ENCODE measurements at regions not wholly inside any gene's neighbourhood (a gene's known extent, or its start where the extent isn't known, plus 50 kb on each side); places are given as distances from the start of the nearest gene placed in this dataset.
"Not testable (repeated sequence)": the region's sequence is repeated elsewhere in the genome, so short reads cannot be mapped to it uniquely, and the experiment has no call there.

GRCh38 chr6:144360401-144360800, 75.3 kb downstream of the UTRN start:
- Histone ChIP-seq H3K36me3 (ENCODE audit: control insufficient read depth, insufficient read depth, low read length) (no peaks in the 10 kb centered on the region), H3K4me1 (ENCODE audit: control insufficient read depth, insufficient read depth, low read length, poor library complexity, severe bottlenecking) (no peaks in the 10 kb centered on the region), H3K4me3 (ENCODE audit: extremely low read depth, insufficient read depth, low read length, poor library complexity, severe bottlenecking) (no peak overlapping the region), H3K9me3 (ENCODE audit: control insufficient read depth, low read length) (no peaks in the 10 kb centered on the region), H3K27ac (ENCODE audit: low read depth, low read length, severe bottlenecking) (no peak overlapping the region)
- WGBS, 2 experiments (ENCODE audit: insufficient coverage in 2 of 2), result 59 to 83% methylated on average over 2 to 3 of the region's 4 CpGs

DNA sequence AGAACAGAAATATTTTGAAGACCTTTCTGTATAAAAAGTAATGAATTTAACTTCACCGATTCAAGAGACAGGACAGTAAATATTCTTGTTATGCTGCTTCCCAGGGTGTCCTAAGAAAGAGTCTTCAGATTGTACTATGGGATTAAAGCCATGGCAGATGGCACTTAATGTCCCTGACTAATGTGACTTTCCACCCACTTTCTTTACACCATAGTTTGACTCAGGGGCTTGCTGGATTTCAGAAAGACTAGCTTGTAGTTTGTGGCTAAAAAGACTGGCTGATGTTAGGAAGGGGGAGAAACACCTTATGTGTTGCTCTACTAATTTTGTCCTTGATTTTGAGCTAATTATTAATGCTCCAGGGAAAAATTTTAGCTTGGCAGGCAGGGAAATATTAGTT, 75.9 kb downstream of the UTRN start:
- H3K4me3 ChIP-seq (ENCODE audit: extremely low read depth, insufficient read depth, low read length, poor library complexity, severe bottlenecking), result no peak overlapping the region
- WGBS, 2 experiments (ENCODE audit: insufficient coverage in 2 of 2), result 100% methylated on average over 1 of the region's 1 CpG; no CpG with 5 or more reads in 1 of the 2 experiments
- H3K4me1 ChIP-seq (ENCODE audit: control insufficient read depth, insufficient read depth, low read length, poor library complexity, severe bottlenecking), result no peaks in the 10 kb centered on the region
- H3K27ac ChIP-seq (ENCODE audit: low read depth, low read length, severe bottlenecking), result no peak overlapping the region
- H3K9me3 ChIP-seq (ENCODE audit: control insufficient read depth, low read length), result no peaks in the 10 kb centered on the region
- H3K36me3 ChIP-seq (ENCODE audit: control insufficient read depth, insufficient read depth, low read length), result no peaks in the 10 kb centered on the region

- Histone ChIP-seq H3K4me3 (ENCODE audit: extremely low read depth, insufficient read depth, low read length, poor library complexity, severe bottlenecking) (no peak overlapping the region), H3K9me3 (ENCODE audit: control insufficient read depth, low read length) (no peaks in the 10 kb centered on the region), H3K4me1 (ENCODE audit: control insufficient read depth, insufficient read depth, low read length, poor library complexity, severe bottlenecking) (no peaks in the 10 kb centered on the region), H3K27ac (ENCODE audit: low read depth, low read length, severe bottlenecking) (no peak overlapping the region), H3K36me3 (ENCODE audit: control insufficient read depth, insufficient read depth, low read length) (no peaks in the 10 kb centered on the region)
- 100% methylated on average over 3 to 4 of the region's 5 CpGs for WGBS, 2 experiments (ENCODE audit: insufficient coverage in 2 of 2)
Observed at GRCh38 chr6:144362042-144363018, 77.2 kb downstream of the UTRN start.

GRCh38 chr6:144364208-144364720, 79.1 kb downstream of the UTRN start:
- WGBS, 2 experiments (ENCODE audit: insufficient coverage in 2 of 2), result 88 to 94% methylated on average over 3 to 5 of the region's 7 CpGs
- Histone ChIP-seq H3K4me1 (ENCODE audit: control insufficient read depth, insufficient read depth, low read length, poor library complexity, severe bottlenecking) (no peaks in the 10 kb centered on the region), H3K9me3 (ENCODE audit: control insufficient read depth, low read length) (peaks cover 3% of the 10 kb centered on the region), H3K36me3 (ENCODE audit: control insufficient read depth, insufficient read depth, low read length) (no peaks in the 10 kb centered on the region), H3K27ac (ENCODE audit: low read depth, low read length, severe bottlenecking) (no peak overlapping the region), H3K4me3 (ENCODE audit: extremely low read depth, insufficient read depth, low read length, poor library complexity, severe bottlenecking) (no peak overlapping the region)

DNA sequence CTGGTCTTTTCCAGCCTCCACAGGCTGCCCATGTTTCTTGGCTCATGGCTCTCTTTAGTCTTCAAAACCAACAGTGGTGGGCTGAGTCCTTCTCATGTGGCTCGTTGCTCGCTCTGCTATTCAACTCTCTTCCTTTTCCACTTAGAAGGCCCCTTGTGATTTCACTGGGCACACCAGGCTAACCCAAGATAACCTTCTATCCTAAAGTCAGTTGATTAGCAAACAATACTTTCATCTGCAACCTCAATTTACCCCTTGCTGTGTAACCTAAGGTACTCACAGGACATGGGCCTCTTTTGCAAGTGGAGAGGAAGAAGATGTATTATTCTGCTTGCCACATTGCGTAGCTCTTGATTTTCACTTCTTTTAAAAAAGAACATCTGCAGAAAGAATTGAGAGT, 79.6 kb downstream of the UTRN start:
- WGBS, 2 experiments (ENCODE audit: insufficient coverage in 2 of 2), result 80 to 82% methylated on average over 2 of the region's 3 CpGs

DNA sequence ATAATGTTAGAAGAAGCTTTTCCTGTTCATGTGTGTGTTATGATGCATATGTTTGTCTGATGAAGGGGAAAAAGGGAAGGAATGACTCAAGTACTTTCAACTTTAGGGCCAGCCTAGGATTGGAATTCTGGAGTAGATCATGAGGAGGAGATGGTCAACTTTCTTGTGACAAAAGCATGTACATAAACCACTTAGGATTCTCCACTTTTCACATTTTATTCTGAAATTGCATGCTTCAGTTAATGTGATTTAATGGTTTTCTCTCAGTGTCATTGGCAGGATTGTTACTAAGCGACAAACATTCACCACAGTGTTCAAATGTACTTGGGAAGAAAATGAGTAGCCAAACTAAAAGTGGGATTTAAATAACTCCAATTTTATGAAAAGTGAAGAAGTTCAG, 80.1 kb downstream of the UTRN start:
- no peak overlapping the region for H3K4me3 ChIP-seq (ENCODE audit: extremely low read depth, insufficient read depth, low read length, poor library complexity, severe bottlenecking)
- no peak overlapping the region for H3K27ac ChIP-seq (ENCODE audit: low read depth, low read length, severe bottlenecking)
- no peaks in the 10 kb centered on the region for H3K36me3 ChIP-seq (ENCODE audit: control insufficient read depth, insufficient read depth, low read length)
- 100% methylated on average over 1 of the region's 1 CpG; no CpG with 5 or more reads in 1 of the 2 experiments for WGBS, 2 experiments (ENCODE audit: insufficient coverage in 2 of 2)
- no peaks in the 10 kb centered on the region for H3K4me1 ChIP-seq (ENCODE audit: control insufficient read depth, insufficient read depth, low read length, poor library complexity, severe bottlenecking)
- peaks cover 3% of the 10 kb centered on the region for H3K9me3 ChIP-seq (ENCODE audit: control insufficient read depth, low read length)

More for the DNA sequence above, 79.6 kb downstream of the UTRN start:
- Histone ChIP-seq H3K36me3 (ENCODE audit: control insufficient read depth, insufficient read depth, low read length) (no peaks in the 10 kb centered on the region), H3K27ac (ENCODE audit: low read depth, low read length, severe bottlenecking) (no peak overlapping the region), H3K9me3 (ENCODE audit: control insufficient read depth, low read length) (peaks cover 3% of the 10 kb centered on the region), H3K4me3 (ENCODE audit: extremely low read depth, insufficient read depth, low read length, poor library complexity, severe bottlenecking) (no peak overlapping the region), H3K4me1 (ENCODE audit: control insufficient read depth, insufficient read depth, low read length, poor library complexity, severe bottlenecking) (no peaks in the 10 kb centered on the region)

DNA sequence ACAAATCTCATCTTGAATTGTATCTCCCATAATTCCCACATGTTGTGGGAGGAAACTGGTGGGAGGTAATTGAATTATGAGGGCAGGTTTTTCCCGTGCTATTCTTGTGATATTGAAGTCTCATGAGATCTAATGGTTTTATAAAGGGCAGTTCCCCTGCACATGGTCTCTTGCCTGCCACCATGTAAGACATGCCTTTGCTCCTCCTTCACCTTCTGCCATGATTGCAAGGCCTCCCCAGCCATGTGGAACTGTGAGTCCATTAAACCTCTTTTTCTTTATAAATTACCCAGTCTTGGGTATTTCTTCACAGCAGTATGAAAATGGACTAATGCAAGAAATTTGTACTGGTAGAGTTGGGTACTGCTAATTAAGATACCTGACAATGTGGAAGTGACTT, 84.6 kb downstream of the UTRN start:
- not testable (repeated sequence) for H3K9me3 ChIP-seq (ENCODE audit: control insufficient read depth, low read length); H3K4me3 ChIP-seq (ENCODE audit: extremely low read depth, insufficient read depth, low read length, poor library complexity, severe bottlenecking); H3K4me1 ChIP-seq (ENCODE audit: control insufficient read depth, insufficient read depth, low read length, poor library complexity, severe bottlenecking); H3K27ac ChIP-seq (ENCODE audit: low read depth, low read length, severe bottlenecking); H3K36me3 ChIP-seq (ENCODE audit: control insufficient read depth, insufficient read depth, low read length)
- 80% methylated on average over 1 of the region's 1 CpG; no CpG with 5 or more reads in 1 of the 2 experiments for WGBS, 2 experiments (ENCODE audit: insufficient coverage in 2 of 2)

- Histone ChIP-seq H3K27ac (ENCODE audit: low read depth, low read length, severe bottlenecking) (no peak overlapping the region), H3K9me3 (ENCODE audit: control insufficient read depth, low read length) (peaks cover 3% of the 10 kb centered on the region), H3K36me3 (ENCODE audit: control insufficient read depth, insufficient read depth, low read length) (peaks cover 4% of the 10 kb centered on the region), H3K4me1 (ENCODE audit: control insufficient read depth, insufficient read depth, low read length, poor library complexity, severe bottlenecking) (no peaks in the 10 kb centered on the region), H3K4me3 (ENCODE audit: extremely low read depth, insufficient read depth, low read length, poor library complexity, severe bottlenecking) (no peak overlapping the region)
- no CpG with 5 or more reads among the region's 2 CpGs for WGBS, 2 experiments (ENCODE audit: insufficient coverage in 2 of 2)
Observed at GRCh38 chr6:144372116-144372515, 87.0 kb downstream of the UTRN start.

GRCh38 chr6:144372611-144373594, 87.8 kb downstream of the UTRN start:
- WGBS, 2 experiments (ENCODE audit: insufficient coverage in 2 of 2), result 92 to 98% methylated on average over 4 of the region's 8 CpGs
- Histone ChIP-seq H3K9me3 (ENCODE audit: control insufficient read depth, low read length) (peaks cover 3% of the 10 kb centered on the region), H3K27ac (ENCODE audit: low read depth, low read length, severe bottlenecking) (no peak overlapping the region), H3K36me3 (ENCODE audit: control insufficient read depth, insufficient read depth, low read length) (peaks cover 4% of the 10 kb centered on the region), H3K4me3 (ENCODE audit: extremely low read depth, insufficient read depth, low read length, poor library complexity, severe bottlenecking) (no peak overlapping the region), H3K4me1 (ENCODE audit: control insufficient read depth, insufficient read depth, low read length, poor library complexity, severe bottlenecking) (no peaks in the 10 kb centered on the region)

- not testable (repeated sequence) for H3K27ac ChIP-seq (ENCODE audit: low read depth, low read length, severe bottlenecking); H3K4me3 ChIP-seq (ENCODE audit: extremely low read depth, insufficient read depth, low read length, poor library complexity, severe bottlenecking); H3K9me3 ChIP-seq (ENCODE audit: control insufficient read depth, low read length); H3K4me1 ChIP-seq (ENCODE audit: control insufficient read depth, insufficient read depth, low read length, poor library complexity, severe bottlenecking); H3K36me3 ChIP-seq (ENCODE audit: control insufficient read depth, insufficient read depth, low read length)
- WGBS, 2 experiments (ENCODE audit: insufficient coverage in 2 of 2), result 90 to 98% methylated on average over 7 to 8 of the region's 12 CpGs
Observed at GRCh38 chr6:144374525-144374924, 89.4 kb downstream of the UTRN start.
